Fibroblast of skin of back (primary cell): ENCODE measurements at regions not wholly inside any gene's neighbourhood (a gene's known extent, or its start where the extent isn't known, plus 50 kb on each side); places are given as distances from the start of the nearest gene placed in this dataset.
A peak's percentile ranks its signal among the peaks of the same experiment; 100 is the strongest.

Experiments
- DNase-seq: peaks from one replicate; pipeline ENCODE4 v3.0.0-alpha.2; 2013

GRCh38 chr11:41868606-41869005 lies 409.2 kb upstream of the LRRC4C start:
- no peak for DNase-seq

DNA sequence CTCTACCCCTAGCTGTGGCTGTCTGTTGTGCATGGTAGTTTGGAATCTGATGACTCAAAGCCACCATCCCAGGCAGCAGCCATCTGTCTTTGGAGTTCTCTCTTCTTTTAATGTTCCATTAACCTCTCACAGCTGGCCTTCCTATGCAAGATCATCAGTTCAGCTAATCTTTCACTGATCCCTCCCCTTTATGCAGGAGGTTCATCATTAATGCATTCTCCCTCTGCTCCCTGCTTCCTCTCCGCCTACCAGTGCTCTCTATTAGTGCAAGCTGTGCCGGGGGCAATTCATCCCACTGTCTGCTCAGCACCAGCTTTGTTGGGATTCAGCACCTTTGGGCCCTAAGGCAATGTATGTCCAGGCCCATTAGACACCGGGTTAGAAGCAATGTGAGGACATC lies 413.0 kb upstream of the LRRC4C start:
- DNase-seq, result no peak

DNA sequence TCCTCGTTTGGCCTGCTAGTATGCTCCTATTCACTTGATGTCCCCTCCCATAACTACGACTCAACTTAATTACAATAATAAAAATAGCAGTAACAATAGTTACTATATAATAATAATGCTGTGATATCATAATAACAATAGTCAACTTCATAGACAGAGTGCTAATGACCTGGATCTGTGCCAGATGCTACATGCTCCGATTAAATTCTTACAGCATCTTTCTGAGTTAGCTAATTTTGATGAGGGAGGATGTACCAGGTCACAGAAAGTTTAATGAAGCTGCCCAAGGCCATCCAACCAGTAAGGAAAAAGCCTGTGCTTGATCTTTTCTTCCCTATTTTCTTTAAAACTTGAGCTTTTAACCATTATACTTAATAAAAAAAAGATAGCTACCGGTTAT lies 413.4 kb upstream of the LRRC4C start:
- DNase-seq, result no peak

DNA sequence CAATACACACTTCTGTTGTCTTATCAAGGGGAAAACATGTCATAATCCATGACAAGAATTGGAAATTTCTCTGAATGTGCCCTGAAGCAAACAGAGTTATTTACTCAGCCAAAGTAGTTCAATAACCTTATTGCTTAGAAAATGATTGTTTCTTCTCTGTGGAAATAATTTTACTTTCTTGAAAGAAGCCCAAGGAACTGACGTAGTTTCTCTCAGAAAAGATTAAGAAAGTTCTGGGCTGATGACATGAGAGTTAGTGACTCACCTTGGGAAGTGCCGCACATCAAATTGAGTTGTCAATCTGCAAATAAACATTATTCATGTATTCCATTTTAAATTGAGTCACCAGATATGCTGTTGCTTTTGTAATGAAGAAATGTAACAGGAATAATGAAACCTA lies 418.6 kb upstream of the LRRC4C start:
- DNase-seq, result peak; percentile 70

DNA sequence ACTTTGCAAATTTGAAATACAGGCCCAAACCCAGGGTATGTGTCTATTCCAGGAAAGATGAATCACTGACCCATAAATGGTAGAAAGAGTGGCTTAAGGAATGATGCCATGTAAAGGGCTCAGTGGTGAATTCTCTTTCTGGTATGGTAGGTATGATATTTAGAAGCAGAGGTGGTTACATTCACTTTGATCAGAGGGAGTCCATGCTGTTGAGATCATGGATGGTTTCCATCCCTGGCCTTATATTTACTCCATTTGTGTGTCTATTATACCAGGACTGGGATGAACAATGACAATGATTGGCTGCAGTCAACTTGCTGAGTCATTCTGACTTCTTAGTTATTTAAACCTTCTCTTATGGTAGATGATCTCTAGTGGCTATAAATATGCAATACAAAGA lies 419.8 kb upstream of the LRRC4C start:
- peak; percentile 98 for DNase-seq

DNA sequence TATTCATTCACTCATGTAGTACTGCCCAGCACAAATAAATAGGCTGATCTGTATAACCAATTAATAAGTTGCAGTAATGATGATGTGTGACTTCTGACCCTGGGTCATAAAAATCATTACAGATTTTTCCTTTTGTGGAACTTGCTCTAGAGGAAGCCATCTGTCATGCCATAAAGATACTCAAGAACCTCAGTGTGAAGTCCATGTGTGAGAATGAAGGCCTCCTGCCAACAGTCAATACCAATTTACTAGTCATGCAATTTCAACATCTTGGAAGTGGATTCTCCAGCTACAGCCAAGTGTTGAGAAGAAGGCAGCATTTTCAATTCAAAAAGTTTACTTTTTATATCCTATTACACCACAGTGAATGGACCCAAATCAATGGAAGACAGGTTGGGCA lies 435.6 kb upstream of the LRRC4C start:
- DNase-seq, result no peak

GRCh38 chr11:41897991-41898390 lies 438.5 kb upstream of the LRRC4C start:
- DNase-seq, result no peak

DNA sequence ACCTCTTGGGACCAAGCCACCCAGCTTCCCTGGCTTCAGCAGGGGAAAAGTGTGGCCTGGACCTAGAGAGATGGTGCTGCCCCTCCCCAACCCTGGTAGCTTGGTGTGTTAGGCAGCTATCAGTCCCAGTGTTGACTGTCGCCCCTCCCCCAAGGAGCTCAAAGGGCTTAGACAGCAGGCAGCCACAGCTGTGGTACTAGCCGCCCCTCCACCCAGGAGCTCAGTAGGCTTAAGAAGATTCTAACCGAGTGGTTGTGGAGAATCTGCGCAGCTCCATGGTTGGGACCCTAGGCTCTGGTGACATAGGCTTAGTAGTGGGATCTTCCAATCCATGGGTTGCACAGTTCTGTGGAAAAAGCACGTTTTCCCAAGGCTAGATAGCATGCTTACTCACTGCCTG lies 458.4 kb upstream of the LRRC4C start:
- no peak for DNase-seq

DNA sequence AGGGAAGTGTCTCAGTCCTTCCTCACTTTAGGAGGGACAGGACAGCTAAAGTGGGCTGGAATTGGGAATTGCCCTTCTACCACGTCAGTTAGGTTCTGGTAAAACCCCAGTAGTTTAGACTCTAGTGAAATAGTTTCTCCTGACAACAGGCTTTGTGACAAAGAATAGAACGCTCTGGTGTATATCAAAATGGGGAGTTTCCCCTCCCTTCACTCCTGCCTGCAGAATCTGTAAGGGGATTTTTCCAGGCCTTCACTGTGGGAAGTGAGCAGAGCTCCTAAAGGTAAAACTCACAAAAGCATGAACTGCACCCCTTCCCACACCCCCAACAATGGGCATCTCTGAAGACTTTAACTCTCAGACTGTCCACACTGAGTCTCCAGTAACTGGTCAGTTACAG lies 460.9 kb upstream of the LRRC4C start:
- no peak for DNase-seq

GRCh38 chr11:41921746-41922390 lies 462.4 kb upstream of the LRRC4C start:
- no peak for DNase-seq

- DNase-seq, result no peak
Observed at GRCh38 chr11:41926339-41926738, 466.9 kb upstream of the LRRC4C start.

DNA sequence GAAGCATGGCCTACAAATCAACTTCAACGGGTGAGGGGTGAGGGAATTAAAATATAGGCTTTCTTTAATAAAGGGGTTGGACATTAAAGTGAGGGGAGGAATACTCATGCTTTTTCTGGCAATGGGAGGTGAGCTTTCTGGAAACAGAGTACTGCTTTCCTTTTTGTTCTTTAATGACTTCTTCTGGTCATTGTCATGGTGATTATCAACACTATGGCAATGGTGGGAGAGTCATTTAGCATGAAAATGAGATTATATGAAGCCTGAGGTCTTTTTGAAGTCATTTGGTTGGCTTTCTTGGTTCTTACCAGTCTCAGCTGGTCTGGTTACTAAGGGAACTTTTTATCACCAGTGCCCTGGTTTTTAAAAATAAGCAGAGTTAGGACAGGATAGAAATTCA lies 475.8 kb upstream of the LRRC4C start:
- DNase-seq, result no peak

- DNase-seq, result no peak
Observed at GRCh38 chr11:41935795-41936194, 476.3 kb upstream of the LRRC4C start.

DNA sequence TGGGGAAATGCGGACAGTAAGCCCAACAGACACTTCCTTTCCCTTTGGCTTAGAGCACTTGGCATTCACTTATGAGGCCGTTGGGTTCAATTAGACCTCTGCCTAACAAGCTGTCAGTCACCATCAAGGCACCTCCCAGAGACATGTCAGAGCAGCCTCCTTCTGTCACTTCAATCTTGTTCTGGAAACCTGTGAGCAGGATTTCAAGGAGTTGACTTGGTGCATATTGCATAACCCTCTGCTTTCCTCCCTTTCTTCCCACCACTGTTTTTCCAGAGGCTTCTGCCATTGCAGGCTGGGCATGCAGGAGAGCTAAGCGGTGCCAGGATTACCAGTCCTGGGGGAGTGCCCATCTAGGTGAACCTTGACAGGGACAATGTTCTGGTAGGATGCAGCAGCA lies 484.2 kb upstream of the LRRC4C start:
- no peak for DNase-seq

- DNase-seq, result no peak
Observed at GRCh38 chr11:41947392-41947791, 487.9 kb upstream of the LRRC4C start.

DNA sequence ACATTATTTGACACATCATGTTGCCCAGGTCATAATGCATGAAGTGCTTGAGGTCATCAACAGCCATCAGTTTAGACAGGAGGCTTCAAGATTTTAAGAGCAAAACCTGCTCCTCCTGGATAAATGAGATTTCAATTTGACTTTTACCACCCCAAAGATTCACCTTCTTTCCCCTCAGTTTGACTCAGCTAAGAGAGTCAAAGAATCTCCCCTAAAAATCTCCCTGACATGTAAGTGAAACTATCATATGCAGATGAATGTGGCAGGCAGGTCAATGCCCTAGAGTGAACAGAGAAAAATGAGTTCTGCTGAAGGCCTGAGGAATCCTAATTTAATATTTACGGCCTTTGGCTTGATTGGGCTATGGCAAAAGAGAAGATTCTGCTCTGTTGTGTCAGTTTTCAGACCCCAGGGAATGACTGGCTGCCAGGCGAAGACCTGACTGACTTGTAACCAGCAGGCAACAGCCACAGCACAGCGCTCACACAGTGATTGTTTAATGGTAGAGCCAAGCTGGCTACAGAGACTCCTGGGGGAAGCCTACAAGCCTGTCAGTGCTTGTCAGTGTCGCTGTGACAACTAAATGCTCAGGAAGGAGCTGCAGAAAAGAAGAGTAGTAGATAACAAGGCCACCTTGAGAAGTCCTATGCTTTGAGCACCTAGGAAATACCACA lies 491.2 kb upstream of the LRRC4C start:
- no peak for DNase-seq

DNA sequence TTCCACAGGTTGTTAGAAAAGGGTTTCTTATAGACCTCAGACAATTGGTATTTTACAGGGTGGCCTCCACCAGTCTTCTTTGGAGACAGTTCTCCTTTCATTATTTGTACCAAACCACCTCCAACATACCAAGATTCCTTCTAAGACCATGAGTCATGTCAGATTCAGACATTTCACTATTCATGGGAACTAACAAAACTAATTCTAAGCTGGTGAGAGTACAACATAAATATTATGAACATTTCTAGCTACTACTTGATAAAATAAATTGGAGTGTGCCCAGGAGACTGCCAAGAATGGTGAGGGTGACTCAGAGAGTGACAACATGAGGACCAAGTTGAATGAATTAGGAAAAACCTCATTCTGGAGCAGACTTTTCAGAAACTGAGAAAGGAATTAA lies 494.6 kb upstream of the LRRC4C start:
- DNase-seq, result peak; percentile 99

DNA sequence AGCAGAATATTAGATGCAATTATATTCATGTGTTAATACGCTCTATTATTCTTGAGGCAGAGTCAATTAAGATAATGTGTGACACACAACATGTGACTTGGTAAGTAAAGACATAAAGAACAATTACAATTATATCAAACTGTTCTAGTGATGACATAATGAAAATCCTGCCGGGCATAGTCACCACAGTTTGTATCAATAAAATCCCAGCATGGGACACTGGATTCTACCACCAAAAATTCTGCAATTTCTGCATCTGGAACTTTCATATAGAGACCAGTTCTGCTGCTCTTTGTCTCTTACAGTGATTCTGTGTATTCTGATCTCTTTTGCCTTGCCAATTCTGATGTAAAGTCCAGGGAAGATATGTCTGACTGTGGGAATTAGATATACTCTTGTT lies 495.6 kb upstream of the LRRC4C start:
- DNase-seq, result peak; percentile 62

GRCh38 chr11:41955635-41956400 lies 496.4 kb upstream of the LRRC4C start:
- no peak for DNase-seq

- DNase-seq, result no peak
Observed at GRCh38 chr11:41963406-41963805, 504.0 kb upstream of the LRRC4C start.

DNA sequence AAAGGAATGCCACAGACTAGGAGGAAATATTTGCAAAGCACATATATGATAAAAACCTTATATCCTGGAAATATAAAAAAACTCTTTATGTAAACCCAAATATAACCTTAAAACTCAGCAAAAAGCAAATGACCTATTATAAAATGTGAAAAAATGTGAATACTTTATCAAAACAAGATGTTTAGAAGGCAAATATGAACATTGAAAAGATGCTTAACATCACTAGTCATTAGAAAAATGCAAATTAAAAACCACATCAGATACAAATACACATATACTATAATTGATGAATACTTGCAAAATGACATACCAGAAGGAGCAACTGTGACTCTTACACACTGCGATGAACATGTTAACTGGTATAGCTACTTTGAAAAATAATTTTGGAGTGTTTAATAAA lies 511.2 kb upstream of the LRRC4C start:
- peak; percentile 23 for DNase-seq

DNA sequence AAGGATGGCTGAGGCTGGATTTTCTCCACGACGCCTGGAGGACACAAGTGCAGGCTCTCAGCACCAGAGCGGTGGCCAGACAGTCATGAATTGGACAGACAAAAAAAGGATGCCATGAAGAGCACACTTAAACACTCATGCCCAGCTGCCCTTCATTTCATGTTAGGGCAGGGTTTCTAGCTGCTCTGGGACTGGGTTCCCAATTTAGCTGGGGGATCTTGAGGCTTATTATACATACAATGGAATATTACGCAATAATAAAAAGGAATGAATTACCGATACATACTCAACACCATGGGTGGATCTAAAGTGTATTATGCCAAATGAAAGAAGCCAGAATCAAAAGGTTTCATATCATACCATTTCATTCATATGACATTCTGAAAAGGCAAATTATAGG lies 512.1 kb upstream of the LRRC4C start:
- no peak for DNase-seq

GRCh38 chr11:41978945-41979344 lies 519.5 kb upstream of the LRRC4C start:
- DNase-seq, result no peak

- no peak for DNase-seq
Observed at GRCh38 chr11:41980741-41981140, 521.3 kb upstream of the LRRC4C start.
